H1 (cell line): ENCODE measurements at regions not wholly inside any gene's neighbourhood (a gene's known extent, or its start where the extent isn't known, plus 50 kb on each side); places are given as distances from the start of the nearest gene placed in this dataset.

Experiments
- CTCF ChIA-PET: fragments of 300-600 bp; sonication (Branson Sonifier 250); formaldehyde crosslinking; loops from one replicate; lab custom pipeline; 2021; ENCODE audit not compliant: partially characterized antibody; lab: Charles Lee
- POLR2A ChIA-PET: fragments of 300-600 bp; sonication (Branson Sonifier 250); formaldehyde crosslinking; loops from one replicate; lab custom pipeline; 2021; ENCODE audit warnings: inconsistent platforms; ENCODE audit not compliant: partially characterized antibody; lab: Charles Lee
- DNase-seq, 2 experiments: peaks; one replicate each; pipeline versions ENCODE4 v3.0.0 to v3.0.0-alpha.2; 2010 to 2022; ENCODE audit warnings: low spot score in 2 of 2, low read depth in 1 of 2, mixed read lengths in 1 of 2
- FAIRE-seq: peaks from 2 replicates; lab custom pipeline; 2011; peaks lifted over from hg19 to GRCh38; lab: Jason Lieb, UNC
- H2AFZ ChIP-seq: 2 replicates; pipeline ENCODE4 v1.8.1; 2012; ENCODE audit warnings: low read length, inconsistent platforms
- H2AK5ac ChIP-seq: 2 replicates; pipeline ENCODE4 v1.6.1; 2013; ENCODE audit warnings: low read depth, low read length
- H2BK120ac ChIP-seq: replicated peaks from 2 replicates; pipeline ENCODE3; 2013; ENCODE audit warnings: low read depth, low read length, inconsistent platforms
- H2BK12ac ChIP-seq: 2 replicates; pipeline ENCODE4 v1.6.1; 2013; ENCODE audit warnings: low read depth, low read length
- H2BK15ac ChIP-seq: 2 replicates; pipeline ENCODE4 v1.6.1; 2013; ENCODE audit warnings: low read length
- H2BK20ac ChIP-seq: 2 replicates; pipeline ENCODE4 v1.6.1; 2013; ENCODE audit warnings: low read length
- H2BK5ac ChIP-seq: 2 replicates; pipeline ENCODE4 v1.6.1; 2013; ENCODE audit warnings: low read depth, low read length
- H3K14ac ChIP-seq: 2 replicates; pipeline ENCODE4 v1.6.1; 2013; ENCODE audit warnings: inconsistent platforms; ENCODE audit not compliant: insufficient read length
- H3K18ac ChIP-seq: 2 replicates; pipeline ENCODE4 v1.6.1; 2013; ENCODE audit warnings: low read length; ENCODE audit errors: extremely low read depth
- H3K23ac ChIP-seq: 2 replicates; pipeline ENCODE4 v1.6.1; 2013; ENCODE audit warnings: inconsistent platforms; ENCODE audit not compliant: insufficient read length
- H3K23me2 ChIP-seq: 2 replicates; pipeline ENCODE4 v1.6.1; 2013; ENCODE audit warnings: low read depth, low read length
- H3K27ac ChIP-seq: 2 replicates; pipeline ENCODE4 v1.6.1; 2011; ENCODE audit warnings: low read depth, low read length, inconsistent platforms
- H3K27me3 ChIP-seq, 4 experiments: replicated peaks in 1 of 4; 1 replicate in 1 of 4; 2 replicates in 3 of 4; pipeline versions ENCODE4 v1.6.1 to v1.8.1; 2011 to 2013; ENCODE audit warnings: low read length in 3 of 4, mild to moderate bottlenecking in 3 of 4, inconsistent platforms in 2 of 4, mixed read lengths in 2 of 4, moderate library complexity in 1 of 4; ENCODE audit not compliant: control insufficient read depth in 3 of 4, insufficient read depth in 3 of 4; ENCODE audit errors: extremely low read depth in 1 of 4
- H3K36me3 ChIP-seq, 4 experiments: 2 replicates each; pipeline versions ENCODE4 v1.6.1 to v1.8.1; 2011 to 2013; ENCODE audit warnings: mild to moderate bottlenecking in 4 of 4, low read length in 3 of 4, moderate library complexity in 2 of 4, control low read depth in 1 of 4, inconsistent platforms in 1 of 4; ENCODE audit not compliant: insufficient read depth in 4 of 4, control insufficient read depth in 2 of 4
- H3K4ac ChIP-seq: replicated peaks from 2 replicates; pipeline ENCODE3; 2013; ENCODE audit warnings: low read length, low read depth, mixed read lengths, inconsistent platforms; ENCODE audit not compliant: insufficient read length
- H3K4me1 ChIP-seq, 4 experiments: replicated peaks in 1 of 4; 1 replicate in 1 of 4; 2 replicates in 3 of 4; pipeline versions ENCODE4 v1.6.1 to v1.8.1; 2011 to 2013; ENCODE audit warnings: low read length in 3 of 4, inconsistent platforms in 2 of 4, mixed read lengths in 1 of 4; ENCODE audit not compliant: insufficient read depth in 4 of 4, control insufficient read depth in 3 of 4
- H3K4me2 ChIP-seq, 2 experiments: 2 replicates each; pipeline versions ENCODE4 v1.6.1 to v1.8.1; 2011 to 2013; ENCODE audit warnings: low read depth in 2 of 2, low read length in 2 of 2, control low read depth in 1 of 2, inconsistent platforms in 1 of 2, mild to moderate bottlenecking in 1 of 2; ENCODE audit not compliant: insufficient read depth in 1 of 2
- H3K4me3 ChIP-seq, 4 experiments: fragments of 200-600, 300-600 bp in 1 of 4; sonication (generic), shearing (Covaris generic), sonication (Bioruptor Twin) in 1 of 4; 2 replicates each; pipeline versions ENCODE4 v1.5.1 to v1.8.1; 2011 to 2016; ENCODE audit warnings: low read length in 4 of 4, low read depth in 3 of 4, control low read depth in 2 of 4, inconsistent platforms in 2 of 4, mild to moderate bottlenecking in 2 of 4, mixed read lengths in 1 of 4, moderate library complexity in 1 of 4; ENCODE audit not compliant: insufficient read depth in 2 of 4; ENCODE audit errors: extremely low read depth in 1 of 4
- H3K56ac ChIP-seq: replicated peaks from 2 replicates; pipeline ENCODE3; 2013; ENCODE audit warnings: low read depth, mild to moderate bottlenecking, mixed read lengths, low read length, inconsistent platforms; ENCODE audit not compliant: insufficient read length
- H3K79me1 ChIP-seq: 2 replicates; pipeline ENCODE4 v1.6.1; 2013; ENCODE audit warnings: low read depth, low read length, control low read depth
- H3K79me2 ChIP-seq, 2 experiments: 2 replicates each; pipeline versions ENCODE4 v1.6.1 to v1.8.1; 2012 to 2013; ENCODE audit warnings: low read length in 2 of 2, mild to moderate bottlenecking in 2 of 2, inconsistent platforms in 1 of 2; ENCODE audit not compliant: insufficient read depth in 2 of 2, control insufficient read depth in 1 of 2
- H3K9ac ChIP-seq, 4 experiments: replicated peaks in 1 of 4; 1 replicate in 1 of 4; 2 replicates in 3 of 4; pipeline versions ENCODE4 v1.6.1 to v1.8.1; 2011 to 2013; ENCODE audit warnings: low read depth in 3 of 4, low read length in 3 of 4, control low read depth in 2 of 4, mild to moderate bottlenecking in 2 of 4, moderate library complexity in 2 of 4, inconsistent platforms in 1 of 4; ENCODE audit errors: extremely low read depth in 1 of 4
- H3K9me3 ChIP-seq, 2 experiments: 2 replicates each; pipeline versions ENCODE4 v1.6.1 to v1.8.1; 2012 to 2013; ENCODE audit warnings: mild to moderate bottlenecking in 2 of 2, moderate library complexity in 2 of 2, control low read depth in 1 of 2, inconsistent platforms in 1 of 2, low read depth in 1 of 2, low read length in 1 of 2, mixed read lengths in 1 of 2; ENCODE audit not compliant: insufficient read depth in 2 of 2
- H4K20me1 ChIP-seq, 2 experiments: replicated peaks in 1 of 2; 2 replicates each; pipeline versions ENCODE3 to v1.8.1; 2011 to 2013; ENCODE audit warnings: inconsistent platforms in 2 of 2, low read length in 2 of 2, mild to moderate bottlenecking in 1 of 2; ENCODE audit not compliant: insufficient read depth in 2 of 2, control insufficient read depth in 1 of 2
- H4K5ac ChIP-seq: 2 replicates; pipeline ENCODE4 v1.6.1; 2013; ENCODE audit warnings: low read length, low read depth, mixed read lengths, inconsistent platforms; ENCODE audit not compliant: insufficient read length
- H4K8ac ChIP-seq: 2 replicates; pipeline ENCODE4 v1.8.0; 2013; ENCODE audit warnings: mild to moderate bottlenecking, moderate library complexity, low read length, inconsistent platforms; ENCODE audit not compliant: insufficient read depth; ENCODE audit errors: extremely low read depth
- H4K91ac ChIP-seq: replicated peaks from 2 replicates; pipeline ENCODE3; 2013; ENCODE audit warnings: low read length, mixed read lengths, inconsistent platforms; ENCODE audit not compliant: insufficient read length
- TBP ChIP-seq: IDR thresholded peaks from 2 replicates; pipeline ENCODE4 v1.6.1; 2011; ENCODE audit warnings: low read depth, low read length, improper control_type of control experiment
- WGBS, 2 experiments: shearing (Covaris generic) in 1 of 2; methylation state at CpG; one replicate each; pipeline versions ENCODE4 v1.1.6 to v1.1.7; 2013 to 2015; ENCODE audit warnings: low lambda C conversion rate in 2 of 2, mixed read lengths in 2 of 2, inconsistent platforms in 1 of 2, low coverage in 1 of 2, missing lambda C conversion rate in 1 of 2; ENCODE audit not compliant: insufficient replicate concordance in 2 of 2, insufficient coverage in 1 of 2, insufficient read length in 1 of 2; ENCODE audit errors: extremely low coverage in 1 of 2, missing lambda C conversion rate in 1 of 2; 5-methylcytosine and 5-hydroxymethylcytosine counted together

- no peak overlapping the region for H3K9ac ChIP-seq
- H3K27ac ChIP-seq: no peak overlapping the region
- H4K20me1 ChIP-seq: no peaks in the 10 kb centered on the region
- no peak overlapping the region for H2BK5ac ChIP-seq
- no peak overlapping the region for H2BK12ac ChIP-seq
- no peaks in the 10 kb centered on the region for H3K36me3 ChIP-seq
- H3K4me3 ChIP-seq: no peak overlapping the region
- no peak overlapping the region for H3K14ac ChIP-seq
- H4K91ac ChIP-seq: no peak overlapping the region
- H2AFZ ChIP-seq: no peak overlapping the region
- H3K27me3 ChIP-seq: no peaks in the 10 kb centered on the region
- H3K79me2 ChIP-seq: no peaks in the 10 kb centered on the region
- no peak overlapping the region for H4K5ac ChIP-seq
- no peak overlapping the region for H2BK20ac ChIP-seq
- FAIRE-seq (no peak), DNase-seq (no peak)
- H3K4me2 ChIP-seq: no peak overlapping the region
- H3K18ac ChIP-seq: no peak overlapping the region
- TF ChIP-seq TBP: no peak
- H3K4ac ChIP-seq: no peak overlapping the region
- H3K23ac ChIP-seq: no peak overlapping the region
- POLR2A ChIA-PET: no interaction called here
- H3K56ac ChIP-seq: no peak overlapping the region
- no peak overlapping the region for H2BK15ac ChIP-seq
- H3K23me2 ChIP-seq: no peaks in the 10 kb centered on the region
- H2AK5ac ChIP-seq: no peak overlapping the region
- no peaks in the 10 kb centered on the region for H3K79me1 ChIP-seq
- H3K9me3 ChIP-seq: peaks cover 51 to 63% of the 10 kb centered on the region in 2 experiments
- no peak overlapping the region for H2BK120ac ChIP-seq
- WGBS, 2 experiments: 64% methylated on average over 1 of the region's 1 CpG; no CpG with 5 or more reads in 1 of the 2 experiments
- no peaks in the 10 kb centered on the region for H3K4me1 ChIP-seq
- H4K8ac ChIP-seq: no peak overlapping the region
- CTCF ChIA-PET: no interaction called here
These were observed 789.9 kb downstream of the CBLN2 start for GRCh38 chr18:71754246-71754645.
